HG02885 (cell line): ENCODE measurements at regions not wholly inside any gene's neighbourhood (a gene's known extent, or its start where the extent isn't known, plus 50 kb on each side); places are given as distances from the start of the nearest gene placed in this dataset.
"Not testable (repeated sequence)": the region's sequence is repeated elsewhere in the genome, so short reads cannot be mapped to it uniquely, and the experiment has no call there.

ENCODE experiments used
- ATAC-seq: cut with Tn5 transposase; IDR thresholded peaks from one replicate; pipeline ENCODE4 v1.9.1; 2021; ENCODE audit warnings: mild to moderate bottlenecking; ENCODE audit not compliant: unreplicated experiment, poor library complexity

GRCh38 chr3:139113231-139113992 lies 68.7 kb upstream of the PRR23C start:
- no peak for ATAC-seq

GRCh38 chr3:139113993-139114375 lies 69.3 kb upstream of the PRR23C start:
- no peak for ATAC-seq

GRCh38 chr3:139116631-139117030 lies 71.9 kb upstream of the PRR23C start:
- ATAC-seq = not testable (repeated sequence)

GRCh38 chr3:139117136-139117675 lies 72.5 kb upstream of the PRR23C start:
- no peak for ATAC-seq

- ATAC-seq = no peak
These were observed 73.4 kb upstream of the PRR23C start for GRCh38 chr3:139117883-139118760.

- no peak for ATAC-seq
These were observed 74.1 kb upstream of the PRR23C start for GRCh38 chr3:139118835-139119234.

GRCh38 chr3:139119331-139120025 lies 74.8 kb upstream of the PRR23C start:
- ATAC-seq = no peak

GRCh38 chr3:139120086-139121056 lies 75.7 kb upstream of the PRR23C start:
- ATAC-seq = peak; percentile 48

GRCh38 chr3:139121513-139122220 lies 77.0 kb upstream of the PRR23C start:
- ATAC-seq = no peak

- ATAC-seq = no peak
These were observed 77.5 kb upstream of the PRR23C start for GRCh38 chr3:139122221-139122581.

- ATAC-seq = no peak
These were observed 77.9 kb upstream of the PRR23C start for GRCh38 chr3:139122612-139123011.

GRCh38 chr3:139123377-139124095 lies 78.8 kb upstream of the PRR23C start:
- ATAC-seq = no peak

GRCh38 chr3:139124197-139124596 lies 79.5 kb upstream of the PRR23C start:
- no peak for ATAC-seq

- no peak for ATAC-seq
These were observed 82.4 kb upstream of the PRR23C start for GRCh38 chr3:139127101-139127500.

GRCh38 chr3:139127629-139128028 lies 82.9 kb upstream of the PRR23C start:
- not testable (repeated sequence) for ATAC-seq

GRCh38 chr3:139128803-139129202 lies 84.1 kb upstream of the PRR23C start:
- no peak for ATAC-seq

GRCh38 chr3:139129892-139130291 lies 85.2 kb upstream of the PRR23C start:
- ATAC-seq = no peak

GRCh38 chr3:139130390-139131140 lies 85.9 kb upstream of the PRR23C start:
- no peak for ATAC-seq
